ENCODE measurements at regions not wholly inside any gene's neighbourhood (a gene's known extent, or its start where the extent isn't known, plus 50 kb on each side); places are given as distances from the start of the nearest gene placed in this dataset.

DNA sequence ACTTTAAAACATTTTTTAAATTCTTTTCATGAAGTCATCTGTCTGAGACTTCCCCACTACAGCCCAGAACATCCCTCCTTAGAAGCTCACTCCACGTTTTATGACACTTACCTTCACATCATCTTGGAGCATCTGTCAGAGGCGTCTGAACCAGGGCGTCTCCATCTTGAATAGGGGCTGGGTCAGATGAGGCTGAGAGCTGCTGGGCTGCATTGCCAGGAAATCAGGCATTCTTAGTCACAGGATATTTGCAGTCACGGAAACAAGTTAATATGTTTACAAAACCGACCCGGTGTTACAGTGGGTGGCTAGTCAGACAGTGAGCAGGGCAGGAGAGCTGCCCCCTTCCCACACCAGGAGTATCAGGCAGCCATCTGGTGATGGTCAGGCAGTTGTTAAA lies 456.5 kb downstream of the FBXO15 start:
- no peak overlapping the region for H3K27ac ChIP-seq
- intact Hi-C loops (cut with DNase I) = no loop called here
- no peak for ATAC-seq
- DNase-seq = no peak
- no peaks in the 10 kb centered on the region for H3K4me1 ChIP-seq
- no peaks in the 10 kb centered on the region for H3K27me3 ChIP-seq
- no peaks in the 10 kb centered on the region for H3K36me3 ChIP-seq
- WGBS, 2 donors = 33 to 46% methylated on average over 6 of the region's 6 CpGs
- FAIRE-seq = no peak
- no peak for TF ChIP-seq CTCF (IDR thresholded peaks at IDR 0.05)
- H3K9me3 ChIP-seq = no peaks in the 10 kb centered on the region
- no peak overlapping the region for H3K4me3 ChIP-seq

GRCh38 chr18:73690222-73690621 lies 457.4 kb downstream of the FBXO15 start:
- Histone ChIP-seq H3K36me3 (no peaks in the 10 kb centered on the region), H3K4me1 (no peaks in the 10 kb centered on the region), H3K27me3 (no peaks in the 10 kb centered on the region), H3K4me3 (no peak overlapping the region), H3K9me3 (no peaks in the 10 kb centered on the region), H3K27ac (no peak overlapping the region)
- 42 to 48% methylated on average over 3 of the region's 3 CpGs for WGBS, 2 donors
- FAIRE-seq = no peak
- intact Hi-C loops (cut with DNase I) = no loop called here
- ATAC-seq = no peak
- no peak for TF ChIP-seq CTCF (IDR thresholded peaks at IDR 0.05)
- no peak for DNase-seq

DNA sequence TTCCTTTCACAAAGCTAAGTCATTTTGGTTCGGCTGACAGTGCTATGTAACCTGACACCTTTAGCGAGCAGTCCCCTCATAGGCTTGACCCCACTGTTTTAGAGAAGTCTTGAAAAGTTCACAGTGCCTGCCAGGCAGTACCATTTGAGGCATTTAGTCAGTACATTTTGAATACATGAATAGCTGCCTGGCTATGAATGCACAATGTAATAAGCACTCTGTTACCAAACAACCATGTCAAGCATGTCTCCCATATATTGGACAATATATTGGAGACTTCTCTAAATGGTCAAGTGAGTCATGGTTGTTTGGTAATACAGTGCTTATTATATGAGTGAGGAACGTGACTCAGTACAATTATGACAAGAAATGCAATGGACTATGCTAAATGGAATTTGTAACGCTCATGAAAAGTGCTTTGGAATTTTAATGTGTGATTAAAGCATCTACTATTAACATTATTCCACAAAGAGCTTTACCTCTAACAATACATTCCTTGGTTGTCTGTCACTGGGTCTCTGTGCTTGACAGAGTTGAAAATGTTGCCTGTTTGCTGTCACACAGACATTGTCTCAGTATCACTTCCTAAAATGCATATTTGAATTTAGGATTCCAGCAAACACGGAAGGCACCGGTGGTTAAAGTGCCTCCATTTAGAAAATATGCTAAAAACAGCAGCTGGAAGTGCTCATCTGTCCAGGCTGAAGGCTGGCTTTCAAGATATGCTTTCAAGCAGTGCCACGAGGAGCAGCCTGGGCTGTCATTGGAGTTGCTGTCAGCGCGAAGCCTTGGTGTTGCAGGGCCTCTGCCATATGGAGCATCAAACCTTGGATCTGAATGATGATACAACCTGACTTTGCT lies 458.6 kb downstream of the FBXO15 start:
- no peak for FAIRE-seq
- 39 to 41% methylated on average over 9 of the region's 9 CpGs for WGBS, 2 donors
- H3K4me1 ChIP-seq = no peaks in the 10 kb centered on the region
- H3K27me3 ChIP-seq = no peaks in the 10 kb centered on the region
- TF ChIP-seq CTCF (IDR thresholded peaks at IDR 0.05) = no peak
- no peak for ATAC-seq
- intact Hi-C loops (cut with DNase I) = no loop called here
- no peak for DNase-seq
- no peak overlapping the region for H3K4me3 ChIP-seq
- no peak overlapping the region for H3K27ac ChIP-seq
- H3K9me3 ChIP-seq = no peaks in the 10 kb centered on the region
- H3K36me3 ChIP-seq = no peaks in the 10 kb centered on the region

- DNase-seq (no peak), ATAC-seq (no peak), FAIRE-seq (no peak)
- intact Hi-C loops (cut with DNase I) = no loop called here
- no peaks in the 10 kb centered on the region for H3K9me3 ChIP-seq
- no peaks in the 10 kb centered on the region for H3K36me3 ChIP-seq
- TF ChIP-seq CTCF (IDR thresholded peaks at IDR 0.05) = no peak
- no peak overlapping the region for H3K4me3 ChIP-seq
- no peaks in the 10 kb centered on the region for H3K4me1 ChIP-seq
- no peaks in the 10 kb centered on the region for H3K27me3 ChIP-seq
- 76 to 82% methylated on average over 4 of the region's 4 CpGs for WGBS, 2 donors
- H3K27ac ChIP-seq = no peak overlapping the region
Observed at GRCh38 chr18:73688161-73688560, 459.5 kb downstream of the FBXO15 start.

DNA sequence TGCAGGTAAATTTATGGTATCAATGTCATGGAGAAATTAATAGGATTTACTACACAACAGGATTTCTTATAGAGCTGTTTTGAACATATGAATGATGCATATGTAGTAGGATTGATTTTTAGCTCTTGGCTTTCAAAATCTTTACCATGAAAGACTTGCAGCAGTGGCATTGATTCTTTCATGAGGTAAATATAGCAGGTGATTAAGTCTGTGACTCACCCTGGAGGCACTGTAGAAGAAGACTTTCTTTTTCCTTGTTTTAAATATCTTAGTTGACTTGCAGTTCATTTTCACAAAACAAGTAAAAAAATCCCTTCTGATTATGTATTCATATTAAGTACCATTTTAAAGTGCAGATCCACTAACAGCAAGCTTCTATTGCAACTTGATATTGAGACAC lies 463.0 kb downstream of the FBXO15 start:
- Histone ChIP-seq H3K27ac (no peak overlapping the region), H3K36me3 (no peaks in the 10 kb centered on the region), H3K27me3 (no peaks in the 10 kb centered on the region), H3K4me3 (no peak overlapping the region), H3K9me3 (no peaks in the 10 kb centered on the region), H3K4me1 (no peaks in the 10 kb centered on the region)
- ATAC-seq (no peak), FAIRE-seq (no peak), DNase-seq (no peak)
- intact Hi-C loops (cut with DNase I) = no loop called here
- no peak for TF ChIP-seq CTCF (IDR thresholded peaks at IDR 0.05)
